ENCODE measurements at regions not wholly inside any gene's neighbourhood (a gene's known extent, or its start where the extent isn't known, plus 50 kb on each side); places are given as distances from the start of the nearest gene placed in this dataset.
A peak's percentile ranks its signal among the peaks of the same experiment; 100 is the strongest.

DNA sequence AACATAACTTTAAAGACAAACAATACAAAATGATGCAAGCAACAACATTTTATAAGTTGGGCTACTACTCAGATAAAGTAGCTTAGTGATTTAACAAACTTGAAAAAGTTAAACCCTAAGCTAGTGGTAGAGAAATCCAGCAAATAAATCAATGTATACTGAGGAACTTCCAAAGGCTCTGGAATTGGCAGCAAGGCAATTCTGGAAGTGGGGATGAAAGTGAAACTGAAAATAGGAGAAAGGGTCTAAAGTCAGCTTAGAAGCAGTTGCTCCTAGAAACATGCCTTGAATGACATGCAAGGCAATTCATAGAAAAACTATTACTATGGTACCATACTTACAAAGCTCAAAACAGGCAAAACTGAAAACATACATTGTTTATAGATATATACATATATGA lies 90.0 kb upstream of the CAMK1G start:
- DNase-seq: no peak
- H3K9me3 Mint-ChIP-seq: peaks cover 18% of the 10 kb centered on the region

DNA sequence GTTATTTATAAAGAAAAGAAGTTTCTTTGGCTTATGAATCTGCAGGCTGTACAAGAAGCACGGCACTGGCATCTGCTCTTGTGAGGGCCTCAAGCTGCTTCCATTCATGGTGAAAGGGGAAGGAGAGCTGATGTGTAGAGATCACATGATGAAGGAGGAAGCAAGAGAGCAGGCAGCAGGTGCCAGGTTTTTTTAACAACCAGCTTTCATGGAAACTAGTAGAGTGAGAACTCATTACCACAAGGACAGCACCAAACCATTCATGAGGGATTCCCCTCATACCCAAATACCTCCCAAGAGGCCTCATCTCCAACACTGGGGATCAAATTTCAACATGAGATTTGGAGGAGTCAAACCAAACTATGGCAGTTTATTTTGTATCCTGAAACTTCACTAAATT lies 85.8 kb upstream of the CAMK1G start:
- H3K36me3 Mint-ChIP-seq (ENCODE audit: low read depth): peaks cover 37% of the 10 kb centered on the region
- TF ChIP-seq, protein P1, sequence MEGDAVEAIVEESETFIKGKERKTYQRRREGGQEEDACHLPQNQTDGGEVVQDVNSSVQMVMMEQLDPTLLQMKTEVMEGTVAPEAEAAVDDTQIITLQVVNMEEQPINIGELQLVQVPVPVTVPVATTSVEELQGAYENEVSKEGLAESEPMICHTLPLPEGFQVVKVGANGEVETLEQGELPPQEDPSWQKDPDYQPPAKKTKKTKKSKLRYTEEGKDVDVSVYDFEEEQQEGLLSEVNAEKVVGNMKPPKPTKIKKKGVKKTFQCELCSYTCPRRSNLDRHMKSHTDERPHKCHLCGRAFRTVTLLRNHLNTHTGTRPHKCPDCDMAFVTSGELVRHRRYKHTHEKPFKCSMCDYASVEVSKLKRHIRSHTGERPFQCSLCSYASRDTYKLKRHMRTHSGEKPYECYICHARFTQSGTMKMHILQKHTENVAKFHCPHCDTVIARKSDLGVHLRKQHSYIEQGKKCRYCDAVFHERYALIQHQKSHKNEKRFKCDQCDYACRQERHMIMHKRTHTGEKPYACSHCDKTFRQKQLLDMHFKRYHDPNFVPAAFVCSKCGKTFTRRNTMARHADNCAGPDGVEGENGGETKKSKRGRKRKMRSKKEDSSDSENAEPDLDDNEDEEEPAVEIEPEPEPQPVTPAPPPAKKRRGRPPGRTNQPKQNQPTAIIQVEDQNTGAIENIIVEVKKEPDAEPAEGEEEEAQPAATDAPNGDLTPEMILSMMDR (IDR thresholded peaks at IDR 0.05): no peak
- no peak overlapping the region for H3K27ac Mint-ChIP-seq
- no peaks in the 10 kb centered on the region for H3K27me3 Mint-ChIP-seq (ENCODE audit: insufficient read depth)
- H3K4me1 Mint-ChIP-seq (ENCODE audit: low read depth): peaks cover 10% of the 10 kb centered on the region
- H3K9me3 Mint-ChIP-seq: peaks cover 29% of the 10 kb centered on the region
- no peak overlapping the region for H3K4me3 Mint-ChIP-seq
- no peak for DNase-seq

More for the DNA sequence above, 90.0 kb upstream of the CAMK1G start:
- Mint-ChIP-seq H3K36me3 (ENCODE audit: low read depth) (peaks cover 14% of the 10 kb centered on the region), H3K27me3 (ENCODE audit: insufficient read depth) (no peaks in the 10 kb centered on the region), H3K4me3 (peak overlapping the region; percentile 19; the same call in 1 of the 2 replicates), H3K4me1 (ENCODE audit: low read depth) (peaks cover 9% of the 10 kb centered on the region; the same call in 1 of the 2 replicates), H3K27ac (no peak overlapping the region)
- TF ChIP-seq, protein P1 (IDR thresholded peaks at IDR 0.05): no peak

DNA sequence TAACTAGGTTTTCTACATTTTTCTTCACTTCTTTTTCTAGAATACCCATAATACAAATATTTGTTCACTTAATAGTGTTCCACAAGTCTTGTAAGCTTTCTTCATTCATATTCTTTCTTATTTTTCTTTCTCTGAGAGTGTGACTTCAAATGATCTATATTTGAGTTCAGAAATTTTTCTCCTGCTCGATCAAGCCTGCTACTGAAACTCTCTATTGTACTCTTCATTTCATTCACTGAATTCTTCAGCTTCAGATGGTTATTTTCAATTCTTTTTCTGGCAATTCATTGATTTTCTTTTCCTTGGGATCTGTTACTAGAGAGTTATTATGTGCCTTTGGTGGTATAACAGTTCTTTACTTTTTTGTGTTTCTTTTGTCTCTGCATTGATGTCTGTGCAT lies 82.5 kb upstream of the CAMK1G start:
- no peak for DNase-seq
- Mint-ChIP-seq H3K27ac (no peak overlapping the region), H3K36me3 (ENCODE audit: low read depth) (peaks cover 28% of the 10 kb centered on the region), H3K4me1 (ENCODE audit: low read depth) (peaks cover 34% of the 10 kb centered on the region), H3K4me3 (no peak overlapping the region), H3K27me3 (ENCODE audit: insufficient read depth) (no peaks in the 10 kb centered on the region), H3K9me3 (peaks cover 19% of the 10 kb centered on the region)
- TF ChIP-seq, protein P1 (IDR thresholded peaks at IDR 0.05): no peak

- TF ChIP-seq, protein P1 (IDR thresholded peaks at IDR 0.05): no peak
- Mint-ChIP-seq H3K27ac (no peak overlapping the region), H3K27me3 (ENCODE audit: insufficient read depth) (no peaks in the 10 kb centered on the region), H3K4me3 (no peak overlapping the region), H3K9me3 (peaks cover 11% of the 10 kb centered on the region), H3K4me1 (ENCODE audit: low read depth) (peaks cover 40% of the 10 kb centered on the region), H3K36me3 (ENCODE audit: low read depth) (peaks cover 22% of the 10 kb centered on the region)
- no peak for DNase-seq
These were observed 80.3 kb upstream of the CAMK1G start for GRCh38 chr1:209503196-209503595.

GRCh38 chr1:209504571-209504970 lies 78.9 kb upstream of the CAMK1G start:
- peaks cover 40% of the 10 kb centered on the region for H3K4me1 Mint-ChIP-seq (ENCODE audit: low read depth)
- no peak for DNase-seq
- TF ChIP-seq, protein P1 (IDR thresholded peaks at IDR 0.05): no peak; the same call in 1 of the 2 replicates
- H3K36me3 Mint-ChIP-seq (ENCODE audit: low read depth): peaks cover 17% of the 10 kb centered on the region
- H3K27me3 Mint-ChIP-seq (ENCODE audit: insufficient read depth): no peaks in the 10 kb centered on the region; the same call in 1 of the 2 replicates
- H3K27ac Mint-ChIP-seq: peak overlapping the region; percentile 38; the same call in 1 of the 2 replicates
- no peak overlapping the region for H3K4me3 Mint-ChIP-seq
- peaks cover 8% of the 10 kb centered on the region for H3K9me3 Mint-ChIP-seq

DNA sequence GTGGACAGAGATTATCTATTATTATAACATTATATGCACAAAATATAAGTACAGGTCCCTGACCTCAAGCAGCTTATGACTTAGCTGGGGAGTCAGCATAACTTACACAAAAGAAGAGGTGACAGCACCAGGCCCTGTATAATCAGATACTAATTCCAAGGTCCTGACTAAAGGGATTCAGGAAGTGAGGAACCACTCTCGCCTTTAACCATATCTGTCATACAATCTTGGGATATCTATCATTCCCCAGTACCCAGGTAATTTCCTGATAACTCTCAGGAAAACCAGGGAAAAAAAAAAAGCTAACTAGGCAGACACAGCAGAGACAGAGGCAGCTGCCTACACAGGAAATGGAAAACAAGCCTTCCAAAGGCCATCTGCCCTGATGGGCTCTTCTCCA lies 78.5 kb upstream of the CAMK1G start:
- Mint-ChIP-seq H3K36me3 (ENCODE audit: low read depth) (peaks cover 13% of the 10 kb centered on the region), H3K27me3 (ENCODE audit: insufficient read depth) (no peaks in the 10 kb centered on the region; the same call in 1 of the 2 replicates), H3K9me3 (peaks cover 7% of the 10 kb centered on the region), H3K27ac (peak overlapping the region; percentile 77), H3K4me1 (ENCODE audit: low read depth) (peaks cover 41% of the 10 kb centered on the region), H3K4me3 (no peak overlapping the region)
- peak; percentile 35 for DNase-seq
- TF ChIP-seq, protein P1 (IDR thresholded peaks at IDR 0.05): no peak

All from HFFc6 (cell line).